Natural killer cell (primary cell): ENCODE measurements at regions not wholly inside any gene's neighbourhood (a gene's known extent, or its start where the extent isn't known, plus 50 kb on each side); places are given as distances from the start of the nearest gene placed in this dataset.

Experiments used
- ATAC-seq, 3 donors: fragments of 150-1000 bp in 2 of 3; fragments of 200-7000 bp in 1 of 3; cut with Tn5 transposase; 1 replicate in 1 of 3; 2 replicates in 2 of 3; pipeline ENCODE4 v1.10.0; 2021; ENCODE audit warnings: mild to moderate bottlenecking in 2 of 3, moderate library complexity in 2 of 3
- DNase-seq, 2 donors: peaks; one replicate each; pipeline versions ENCODE4 v3.0.0 to v3.0.0-alpha.2; 2013 to 2021; ENCODE audit warnings: mixed read lengths in 1 of 2
- H3K27ac ChIP-seq: one replicate; pipeline ENCODE4 v1.5.1; 2013; ENCODE audit warnings: mild to moderate bottlenecking, low read length
- H3K27me3 ChIP-seq: one replicate; pipeline ENCODE4 v1.6.1; 2013; ENCODE audit warnings: low read length; ENCODE audit not compliant: control insufficient read depth, insufficient read depth
- H3K36me3 ChIP-seq: one replicate; pipeline ENCODE4 v1.6.1; 2013; ENCODE audit warnings: low read length; ENCODE audit not compliant: control insufficient read depth, insufficient read depth
- H3K4me1 ChIP-seq: one replicate; pipeline ENCODE4 v1.6.1; 2013; ENCODE audit warnings: low read length; ENCODE audit not compliant: control insufficient read depth, insufficient read depth
- H3K4me3 ChIP-seq: one replicate; pipeline ENCODE4 v1.5.1; 2013; ENCODE audit warnings: low read length
- H3K9me3 ChIP-seq: one replicate; pipeline ENCODE4 v1.6.1; 2013; ENCODE audit warnings: low read length; ENCODE audit not compliant: control insufficient read depth, insufficient read depth
- H3K27ac Mint-ChIP-seq, 2 donors: one replicate each; pipeline ENCODE4 v1.8.0; 2022; ENCODE audit warnings: mild to moderate bottlenecking in 2 of 2, mixed read lengths in 2 of 2, moderate library complexity in 1 of 2
- H3K27me3 Mint-ChIP-seq, 2 donors: one replicate each; pipeline ENCODE4 v1.8.0; 2022; ENCODE audit warnings: low read depth in 2 of 2, mixed read lengths in 2 of 2
- H3K36me3 Mint-ChIP-seq: one replicate; pipeline ENCODE4 v1.8.0; 2022; ENCODE audit warnings: mixed read lengths
- H3K4me1 Mint-ChIP-seq, 2 donors: one replicate each; pipeline ENCODE4 v1.8.0; 2022; ENCODE audit warnings: mixed read lengths in 2 of 2
- H3K4me3 Mint-ChIP-seq: one replicate; pipeline ENCODE4 v1.8.0; 2022; ENCODE audit warnings: mild to moderate bottlenecking, moderate library complexity, mixed read lengths
- H3K9me3 Mint-ChIP-seq, 2 donors: one replicate each; pipeline ENCODE4 v1.8.0; 2022; ENCODE audit warnings: mixed read lengths in 2 of 2
- CTCF ChIP-seq: fragments of 200-600 bp; IDR thresholded peaks from one replicate; pipeline ENCODE4 v1.8.0; 2022; ENCODE audit warnings: antibody characterized with exemption
- WGBS: methylation state at CpG from one replicate; pipeline ENCODE4 v1.1.7; 2013; ENCODE audit warnings: missing lambda C conversion rate; ENCODE audit not compliant: insufficient coverage; 5-methylcytosine and 5-hydroxymethylcytosine counted together
- intact Hi-C: fragments of 100-400 bp; cut with micrococcal nuclease; formaldehyde crosslinking; loops from one replicate; pipeline ENCODE4 v1.14.2; 2022

GRCh38 chr3:194075802-194076460 lies 60.0 kb upstream of the HES1 start:
- no peak for DNase-seq
- Histone ChIP-seq H3K4me3 (no peak overlapping the region), H3K27ac (no peak overlapping the region), H3K9me3 (no peaks in the 10 kb centered on the region), H3K4me1 (peaks cover 5% of the 10 kb centered on the region), H3K27me3 (peaks cover 11% of the 10 kb centered on the region), H3K36me3 (no peaks in the 10 kb centered on the region)
- no peak overlapping the region for H3K27ac Mint-ChIP-seq
- WGBS: 50% methylated on average over 4 of the region's 6 CpGs
- no peak overlapping the region for H3K4me3 Mint-ChIP-seq
- no peak for TF ChIP-seq CTCF
- H3K36me3 Mint-ChIP-seq: no peaks in the 10 kb centered on the region
- no peaks in the 10 kb centered on the region for H3K9me3 Mint-ChIP-seq
- peaks cover 49 to 81% of the 10 kb centered on the region in 2 donors for H3K27me3 Mint-ChIP-seq
- peaks cover 0 to 13% of the 10 kb centered on the region in 2 donors for H3K4me1 Mint-ChIP-seq
- ATAC-seq: no peak
- intact Hi-C loops: no loop called here

- H3K27me3 ChIP-seq: peaks cover 10% of the 10 kb centered on the region
- H3K27ac Mint-ChIP-seq: no peak overlapping the region
- no peaks in the 10 kb centered on the region for H3K9me3 Mint-ChIP-seq
- H3K4me1 Mint-ChIP-seq: peaks cover 0 to 13% of the 10 kb centered on the region in 2 donors
- no peak overlapping the region for H3K4me3 Mint-ChIP-seq
- H3K9me3 ChIP-seq: no peaks in the 10 kb centered on the region
- no peak overlapping the region for H3K27ac ChIP-seq
- peaks cover 2% of the 10 kb centered on the region for H3K4me1 ChIP-seq
- H3K36me3 ChIP-seq: no peaks in the 10 kb centered on the region
- ATAC-seq (no peak), DNase-seq (no peak)
- WGBS: 88% methylated on average over 6 of the region's 7 CpGs
- peaks cover 48 to 84% of the 10 kb centered on the region in 2 donors for H3K27me3 Mint-ChIP-seq
- intact Hi-C loops: no loop called here
- no peak overlapping the region for H3K4me3 ChIP-seq
- TF ChIP-seq CTCF: no peak
- H3K36me3 Mint-ChIP-seq: no peaks in the 10 kb centered on the region
These were observed 59.5 kb upstream of the HES1 start for GRCh38 chr3:194076475-194076874.

- peaks cover 42 to 85% of the 10 kb centered on the region in 2 donors for H3K27me3 Mint-ChIP-seq
- H3K27ac ChIP-seq: no peak overlapping the region
- no peaks in the 10 kb centered on the region for H3K4me1 ChIP-seq
- no peaks in the 10 kb centered on the region for H3K27me3 ChIP-seq
- intact Hi-C loops: no loop called here
- H3K4me3 ChIP-seq: no peak overlapping the region
- no peaks in the 10 kb centered on the region for H3K36me3 ChIP-seq
- H3K27ac Mint-ChIP-seq: no peak overlapping the region
- H3K9me3 ChIP-seq: no peaks in the 10 kb centered on the region
- no peaks in the 10 kb centered on the region for H3K36me3 Mint-ChIP-seq
- H3K9me3 Mint-ChIP-seq: no peaks in the 10 kb centered on the region
- H3K4me3 Mint-ChIP-seq: no peak overlapping the region
- ATAC-seq (no peak), DNase-seq (no peak)
- TF ChIP-seq CTCF: no peak
- H3K4me1 Mint-ChIP-seq: peaks cover 0 to 9% of the 10 kb centered on the region in 2 donors
- no CpG with 5 or more reads among the region's 2 CpGs for WGBS
These were observed 58.3 kb upstream of the HES1 start for GRCh38 chr3:194077602-194078001.
